HepG2 (cell line): ENCODE measurements at regions not wholly inside any gene's neighbourhood (a gene's known extent, or its start where the extent isn't known, plus 50 kb on each side); places are given as distances from the start of the nearest gene placed in this dataset.

Source experiments
- ATAC-seq: fragments of 200-7000 bp; cut with Tn5 transposase; 3 replicates; pipeline ENCODE4 v1.9.1; 2020; ENCODE audit warnings: mild to moderate bottlenecking, moderate library complexity
- BruUV-seq: library from RNA; stranded (reverse); fragments of 400-500 nt; replicated peaks from 2 replicates; lab custom pipeline; 2021; lab: Mats Ljungman, UMichigan
- CTCF ChIA-PET: fragments of 300-600 bp; formaldehyde crosslinking; extraction: SDS; loops from one replicate; lab custom pipeline; 2021; ENCODE audit warnings: low total read pairs, inconsistent platforms, low intra/inter-chr PET ratio; lab: Yijun Ruan, JAX
- POLR2A ChIA-PET: fragments of 350-600 bp; sonication (Branson Sonifier 250); formaldehyde crosslinking; loops from one replicate; lab custom pipeline; 2020; ENCODE audit warnings: antibody characterized with exemption, inconsistent platforms; lab: Yijun Ruan, JAX
- DNase-seq: peaks from one replicate; pipeline ENCODE4 v3.0.0-alpha.2; 2015; ENCODE audit warnings: low spot score
- FAIRE-seq: peaks from 3 replicates; lab custom pipeline; 2011; peaks lifted over from hg19 to GRCh38; lab: Jason Lieb, UNC
- H2AFZ ChIP-seq: one replicate; pipeline ENCODE4 v1.6.1; 2011; ENCODE audit warnings: low read length, inconsistent platforms
- H3K27ac ChIP-seq: fragments of 300-600 bp; 3 replicates; pipeline ENCODE4 v1.8.0; 2011; ENCODE audit warnings: mixed run types, mild to moderate bottlenecking, mixed read lengths, low read length, inconsistent platforms; ENCODE audit not compliant: insufficient read depth; ENCODE audit errors: extremely low read length
- H3K27me3 ChIP-seq, 2 experiments: fragments of 200-600 bp in 1 of 2; 2 replicates in 1 of 2; 3 replicates in 1 of 2; pipeline versions ENCODE4 v1.6.0 to v1.8.0; 2011; ENCODE audit warnings: low read length in 2 of 2, mild to moderate bottlenecking in 2 of 2, moderate library complexity in 2 of 2, inconsistent platforms in 1 of 2; ENCODE audit not compliant: insufficient read depth in 2 of 2, control insufficient read depth in 1 of 2
- H3K36me3 ChIP-seq, 2 experiments: fragments of 200-600 bp in 1 of 2; replicated peaks in 1 of 2; 2 replicates in 1 of 2; 3 replicates in 1 of 2; pipeline versions ENCODE4 v1.5.1 to v1.8.0; 2011; ENCODE audit warnings: low read length in 2 of 2, inconsistent platforms in 1 of 2; ENCODE audit not compliant: insufficient read depth in 2 of 2, control insufficient read depth in 1 of 2
- H3K4me1 ChIP-seq: 2 replicates; pipeline ENCODE4 v1.5.1; 2012; ENCODE audit warnings: low read length, inconsistent platforms; ENCODE audit not compliant: insufficient read depth
- H3K4me2 ChIP-seq: 2 replicates; pipeline ENCODE4 v1.6.0; 2011; ENCODE audit warnings: low read depth, low read length, inconsistent platforms
- H3K4me3 ChIP-seq, 3 experiments: fragments of 200-600 bp in 1 of 3; sonication (generic), shearing (Covaris generic) in 1 of 3; replicated peaks in 1 of 3; 2 replicates each; pipeline ENCODE4 v1.5.1; 2011 to 2016; ENCODE audit warnings: low read length in 3 of 3, inconsistent platforms in 2 of 3, low read depth in 2 of 3, mild to moderate bottlenecking in 2 of 3, control low read depth in 1 of 3, mixed read lengths in 1 of 3; ENCODE audit not compliant: insufficient read depth in 1 of 3
- H3K79me2 ChIP-seq: one replicate; pipeline ENCODE4 v1.6.1; 2011; ENCODE audit warnings: low read length, inconsistent platforms; ENCODE audit not compliant: insufficient read depth
- H3K9ac ChIP-seq: 2 replicates; pipeline ENCODE4 v1.6.0; 2011; ENCODE audit warnings: mild to moderate bottlenecking, low read depth, low read length, inconsistent platforms; ENCODE audit not compliant: insufficient read depth
- H3K9me3 ChIP-seq: 2 replicates; pipeline ENCODE4 v1.5.1; 2012; ENCODE audit warnings: mild to moderate bottlenecking, low read length
- H4K20me1 ChIP-seq: 2 replicates; pipeline ENCODE4 v1.6.0; 2011; ENCODE audit warnings: inconsistent platforms, mild to moderate bottlenecking, low read length, moderate library complexity; ENCODE audit not compliant: insufficient read depth
- ELK4 ChIP-seq: sonication (generic); formaldehyde crosslinking; IDR thresholded peaks from 2 replicates; pipeline ENCODE4 v1.9.0; 2021; ENCODE audit warnings: missing genetic modification reagents, borderline replicate concordance
- GATAD1 ChIP-seq: IDR thresholded peaks from 2 replicates; pipeline ENCODE4 v1.6.1; 2016; ENCODE audit warnings: missing genetic modification reagents, missing compliant biosample characterization
- JUNB ChIP-seq: sonication (generic); formaldehyde crosslinking; IDR thresholded peaks from 2 replicates; pipeline ENCODE4 v1.8.0; 2022; ENCODE audit warnings: missing genetic modification reagents, mild to moderate bottlenecking, borderline replicate concordance
- MATR3 ChIP-seq: sonication (generic); formaldehyde crosslinking; IDR thresholded peaks from 2 replicates; pipeline ENCODE4 v1.4.0; 2020; ENCODE audit warnings: missing genetic modification reagents
- U2AF1 ChIP-seq: fragments of 200-400 bp; formaldehyde crosslinking; optimal IDR thresholded peaks from 2 replicates; pipeline ENCODE3; 2017; ENCODE audit warnings: mild to moderate bottlenecking, low read depth, low read length
- ZFY ChIP-seq: sonication (generic); formaldehyde crosslinking; IDR thresholded peaks from 2 replicates; pipeline ENCODE4 v1.4.0; 2020; ENCODE audit warnings: missing genetic modification reagents
- ZNF557 ChIP-seq: sonication (generic); formaldehyde crosslinking; IDR thresholded peaks from 2 replicates; pipeline ENCODE4 v1.4.0; 2020; ENCODE audit warnings: missing genetic modification reagents
- WGBS: methylation state at CpG from one replicate; pipeline ENCODE4 v1.1.6; 2017; ENCODE audit warnings: low lambda C conversion rate; 5-methylcytosine and 5-hydroxymethylcytosine counted together
- in situ Hi-C: cut with HindIII; loops from 2 replicates; pipeline ENCODE4 v1.10.0; 2017; ENCODE audit warnings: low pct_unique_long_range_greater_than_20kb; ENCODE audit not compliant: extremely low pct_ligation_motif_present
- intact Hi-C: fragments of 100-400 bp; cut with micrococcal nuclease; formaldehyde crosslinking; loops from one replicate; pipeline ENCODE4 v1.10.0; 2022; ENCODE audit not compliant: unreplicated experiment
- TF ChIP-seq, protein P1 (sequence below): sonication (generic); formaldehyde crosslinking; IDR thresholded peaks from 2 replicates; pipeline ENCODE4 v1.4.0; 2020; ENCODE audit warnings: missing genetic modification reagents
- TF ChIP-seq, protein P2 (sequence below): sonication (generic); formaldehyde crosslinking; IDR thresholded peaks from 2 replicates; pipeline ENCODE4 v1.8.0; 2022; ENCODE audit warnings: mild to moderate bottlenecking, missing genetic modification reagents; ENCODE audit not compliant: insufficient replicate concordance

DNA sequence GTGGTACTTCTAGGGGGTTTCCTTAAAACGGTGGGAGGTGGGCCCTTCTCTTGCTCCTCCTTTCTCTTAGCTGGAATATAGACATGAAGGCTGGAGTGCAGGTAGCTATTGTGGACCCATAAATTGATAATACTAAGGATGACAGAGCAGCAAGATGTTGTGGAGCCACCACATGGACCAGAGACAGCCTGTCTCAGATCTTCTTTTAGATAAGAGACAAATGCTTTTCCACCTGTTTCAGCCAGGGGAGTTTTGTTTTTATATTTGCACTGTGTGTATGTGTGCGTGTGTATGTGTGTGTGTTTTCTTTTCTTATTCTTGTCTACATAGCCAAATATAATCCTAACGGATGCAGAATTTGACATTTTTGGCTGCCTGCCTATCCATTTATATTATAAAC is 62.9 kb upstream of the HIF1A start:
- no TSS peak for BruUV-seq
- ChIA-PET POLR2A (no interaction called here), CTCF (no interaction called here)
- intact Hi-C loops: no loop called here
- Histone ChIP-seq H4K20me1 (no peaks in the 10 kb centered on the region), H3K4me3 (no peak overlapping the region), H3K36me3 (no peaks in the 10 kb centered on the region), H3K79me2 (no peaks in the 10 kb centered on the region), H2AFZ (no peak overlapping the region), H3K9me3 (no peaks in the 10 kb centered on the region), H3K4me2 (no peak overlapping the region), H3K4me1 (no peaks in the 10 kb centered on the region), H3K9ac (no peak overlapping the region), H3K27ac (no peak overlapping the region), H3K27me3 (no peaks in the 10 kb centered on the region; a peak in 1 of 5 replicates)
- ATAC-seq: no peak
- FAIRE-seq: no peak
- WGBS: 35% methylated on average over 3 of the region's 3 CpGs
- no peak for TF ChIP-seq ZFY (CRISPR knock-in tag)
- no peak for TF ChIP-seq JUNB (CRISPR knock-in tag)
- TF ChIP-seq ZNF557: no peak
- TF ChIP-seq, protein P1, sequence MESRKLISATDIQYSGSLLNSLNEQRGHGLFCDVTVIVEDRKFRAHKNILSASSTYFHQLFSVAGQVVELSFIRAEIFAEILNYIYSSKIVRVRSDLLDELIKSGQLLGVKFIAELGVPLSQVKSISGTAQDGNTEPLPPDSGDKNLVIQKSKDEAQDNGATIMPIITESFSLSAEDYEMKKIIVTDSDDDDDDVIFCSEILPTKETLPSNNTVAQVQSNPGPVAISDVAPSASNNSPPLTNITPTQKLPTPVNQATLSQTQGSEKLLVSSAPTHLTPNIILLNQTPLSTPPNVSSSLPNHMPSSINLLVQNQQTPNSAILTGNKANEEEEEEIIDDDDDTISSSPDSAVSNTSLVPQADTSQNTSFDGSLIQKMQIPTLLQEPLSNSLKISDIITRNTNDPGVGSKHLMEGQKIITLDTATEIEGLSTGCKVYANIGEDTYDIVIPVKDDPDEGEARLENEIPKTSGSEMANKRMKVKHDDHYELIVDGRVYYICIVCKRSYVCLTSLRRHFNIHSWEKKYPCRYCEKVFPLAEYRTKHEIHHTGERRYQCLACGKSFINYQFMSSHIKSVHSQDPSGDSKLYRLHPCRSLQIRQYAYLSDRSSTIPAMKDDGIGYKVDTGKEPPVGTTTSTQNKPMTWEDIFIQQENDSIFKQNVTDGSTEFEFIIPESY (CRISPR knock-in tag): no peak
- no peak for TF ChIP-seq ELK4 (CRISPR knock-in tag)
- TF ChIP-seq U2AF1: no peak
- TF ChIP-seq, protein P2, sequence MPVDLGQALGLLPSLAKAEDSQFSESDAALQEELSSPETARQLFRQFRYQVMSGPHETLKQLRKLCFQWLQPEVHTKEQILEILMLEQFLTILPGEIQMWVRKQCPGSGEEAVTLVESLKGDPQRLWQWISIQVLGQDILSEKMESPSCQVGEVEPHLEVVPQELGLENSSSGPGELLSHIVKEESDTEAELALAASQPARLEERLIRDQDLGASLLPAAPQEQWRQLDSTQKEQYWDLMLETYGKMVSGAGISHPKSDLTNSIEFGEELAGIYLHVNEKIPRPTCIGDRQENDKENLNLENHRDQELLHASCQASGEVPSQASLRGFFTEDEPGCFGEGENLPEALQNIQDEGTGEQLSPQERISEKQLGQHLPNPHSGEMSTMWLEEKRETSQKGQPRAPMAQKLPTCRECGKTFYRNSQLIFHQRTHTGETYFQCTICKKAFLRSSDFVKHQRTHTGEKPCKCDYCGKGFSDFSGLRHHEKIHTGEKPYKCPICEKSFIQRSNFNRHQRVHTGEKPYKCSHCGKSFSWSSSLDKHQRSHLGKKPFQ (CRISPR knock-in tag): no peak
- no peak for TF ChIP-seq MATR3 (CRISPR knock-in tag)
- no peak for TF ChIP-seq GATAD1 (CRISPR knock-in tag)
- no peak for DNase-seq
- in situ Hi-C loops: no loop called here
